Hypothalamus (tissue), 51 donors: ENCODE measurements at regions not wholly inside any gene's neighbourhood (a gene's known extent, or its start where the extent isn't known, plus 50 kb on each side); places are given as distances from the start of the nearest gene placed in this dataset.
"Not testable (repeated sequence)": the region's sequence is repeated elsewhere in the genome, so short reads cannot be mapped to it uniquely, and the experiment has no call there.

Source experiments
- DNase-seq, 51 donors: peaks; one replicate each; lab custom pipeline; 2025; lab: John Stamatoyannopoulos, UW

GRCh38 chr11:16547879-16548278 lies 190.6 kb upstream of the C11orf58 start:
- no peak for DNase-seq

- DNase-seq: no peak
Measured at GRCh38 chr11:16543642-16544041, 187.3 kb upstream of the SOX6 start.

- no peak for DNase-seq
Measured at GRCh38 chr11:16542353-16542752, 186.0 kb upstream of the SOX6 start.

- no peak for DNase-seq
Measured at GRCh38 chr11:16536513-16536912, 180.2 kb upstream of the SOX6 start.

- DNase-seq: no peak
Measured at GRCh38 chr11:16528639-16529038, 172.3 kb upstream of the SOX6 start.

- DNase-seq: no peak
Measured at GRCh38 chr11:16527525-16528246, 171.3 kb upstream of the SOX6 start.

GRCh38 chr11:16526947-16527346 lies 170.6 kb upstream of the SOX6 start:
- DNase-seq: no peak

GRCh38 chr11:16520713-16521112 lies 164.4 kb upstream of the SOX6 start:
- not testable (repeated sequence) for DNase-seq

- no peak for DNase-seq
Measured at GRCh38 chr11:16512899-16513241, 156.5 kb upstream of the SOX6 start.

GRCh38 chr11:16512198-16512898 lies 156.0 kb upstream of the SOX6 start:
- DNase-seq: no peak

- DNase-seq: no peak
Measured at GRCh38 chr11:16511116-16512114, 155.1 kb upstream of the SOX6 start.

- no peak for DNase-seq
Measured at GRCh38 chr11:16505481-16505880, 149.1 kb upstream of the SOX6 start.

- not testable (repeated sequence) for DNase-seq
Measured at GRCh38 chr11:16503891-16504290, 147.5 kb upstream of the SOX6 start.

- DNase-seq: no peak
Measured at GRCh38 chr11:16494918-16495691, 138.8 kb upstream of the SOX6 start.

GRCh38 chr11:16484434-16484833 lies 128.1 kb upstream of the SOX6 start:
- no peak for DNase-seq

GRCh38 chr11:16474659-16475058 lies 118.3 kb upstream of the SOX6 start:
- no peak for DNase-seq

GRCh38 chr11:16469968-16470367 lies 113.6 kb upstream of the SOX6 start:
- no peak for DNase-seq

GRCh38 chr11:16468735-16469453 lies 112.5 kb upstream of the SOX6 start:
- DNase-seq: no peak

- DNase-seq: no peak
Measured at GRCh38 chr11:16460508-16460907, 104.2 kb upstream of the SOX6 start.

- no peak for DNase-seq
Measured at GRCh38 chr11:16456366-16456765, 100.0 kb upstream of the SOX6 start.
